Epithelial cell of prostate (primary cell): ENCODE measurements at regions not wholly inside any gene's neighbourhood (a gene's known extent, or its start where the extent isn't known, plus 50 kb on each side); places are given as distances from the start of the nearest gene placed in this dataset.

Source experiments
- DNase-seq: peaks from one replicate; pipeline ENCODE4 v3.0.0-alpha.2; 2011; ENCODE audit warnings: low read depth, low spot score
- H3K27ac ChIP-seq: fragments of 450-650 bp; 2 replicates; pipeline ENCODE4 v1.5.1; 2017; ENCODE audit warnings: mild to moderate bottlenecking

DNA sequence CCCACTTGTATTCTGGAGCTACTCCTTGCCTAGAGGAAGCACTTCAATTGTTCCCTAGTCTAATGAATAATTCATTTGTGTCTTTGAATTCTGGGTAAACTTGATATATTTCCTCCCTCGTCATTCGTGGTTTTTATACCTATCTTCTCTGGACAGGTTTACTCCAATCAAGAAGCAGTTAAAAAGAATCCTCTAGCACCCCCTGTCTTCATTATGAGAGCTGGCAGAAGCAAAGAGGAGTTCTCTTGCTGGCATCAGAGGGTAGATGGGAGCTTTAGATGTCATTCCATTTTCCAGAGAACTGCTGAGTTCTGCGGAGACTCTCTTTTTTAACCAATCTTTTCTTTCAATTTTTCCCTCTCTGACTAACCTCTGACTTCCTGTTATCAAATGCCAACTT is 627.7 kb downstream of the FGF9 start:
- H3K27ac ChIP-seq, result no peak overlapping the region
- no peak for DNase-seq

- no peak overlapping the region for H3K27ac ChIP-seq
- DNase-seq, result no peak
These were observed 641.0 kb downstream of the FGF9 start for GRCh38 chr13:22311734-22312404.

GRCh38 chr13:22312405-22312803 is 641.5 kb downstream of the FGF9 start:
- H3K27ac ChIP-seq, result no peak overlapping the region
- no peak for DNase-seq

DNA sequence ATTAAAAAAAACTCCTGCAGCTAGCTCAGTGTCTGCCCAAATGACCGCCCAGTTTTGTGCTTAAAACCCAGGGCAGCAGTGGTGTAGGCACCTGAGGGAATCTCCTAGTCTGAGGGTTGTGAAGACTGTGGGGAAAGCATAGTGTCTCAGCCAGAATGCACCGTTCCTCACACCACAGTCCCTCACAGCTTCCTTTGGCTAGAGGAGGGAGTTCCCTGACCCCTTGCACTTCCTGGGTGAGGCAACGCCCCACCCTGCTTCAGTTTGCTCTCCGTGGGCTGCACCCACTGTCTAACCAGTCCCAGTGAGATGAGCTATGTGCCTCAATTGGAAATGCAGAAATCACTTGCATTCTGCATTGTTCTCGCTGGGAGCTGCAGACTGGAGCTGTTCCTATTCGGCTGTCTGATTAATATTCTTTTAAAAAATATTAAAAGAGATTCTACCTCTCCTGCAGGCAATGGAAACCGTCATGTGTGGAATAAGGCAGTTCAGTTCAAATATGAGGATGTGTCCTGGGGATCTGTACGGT is 645.7 kb downstream of the FGF9 start:
- H3K27ac ChIP-seq, result no peak overlapping the region
- DNase-seq, result no peak

GRCh38 chr13:22320991-22321390 is 650.1 kb downstream of the FGF9 start:
- no peak for DNase-seq
- no peak overlapping the region for H3K27ac ChIP-seq

GRCh38 chr13:22325761-22326160 is 654.9 kb downstream of the FGF9 start:
- DNase-seq, result no peak
- no peak overlapping the region for H3K27ac ChIP-seq

DNA sequence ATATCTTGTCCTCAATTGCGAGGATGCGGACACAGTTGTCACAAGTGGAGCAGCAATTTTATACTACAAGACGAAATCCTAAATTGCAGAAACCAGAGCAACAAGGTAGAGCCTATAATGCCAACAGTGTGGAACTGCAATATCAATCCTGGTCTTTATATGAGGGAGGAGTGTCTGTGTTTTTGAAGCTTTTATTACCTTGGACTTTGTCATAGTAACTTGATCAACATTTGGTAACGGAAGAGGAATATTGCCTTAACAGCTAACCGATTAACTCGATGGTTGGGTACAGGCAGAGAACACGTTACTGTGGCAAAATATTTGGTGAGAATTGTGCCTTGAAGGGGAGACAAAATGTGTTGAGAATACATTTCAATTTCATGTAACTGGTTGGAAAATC is 661.5 kb downstream of the FGF9 start:
- DNase-seq, result no peak
- H3K27ac ChIP-seq, result no peak overlapping the region

GRCh38 chr13:22336460-22336859 is 665.6 kb downstream of the FGF9 start:
- no peak for DNase-seq

GRCh38 chr13:22357132-22357531 is 686.3 kb downstream of the FGF9 start:
- no peak for DNase-seq
- H3K27ac ChIP-seq, result no peak overlapping the region

More at GRCh38 chr13:22336460-22336859, 665.6 kb downstream of the FGF9 start:
- no peak overlapping the region for H3K27ac ChIP-seq

GRCh38 chr13:22369090-22369489 is 698.2 kb downstream of the FGF9 start:
- DNase-seq, result no peak
- H3K27ac ChIP-seq, result no peak overlapping the region

DNA sequence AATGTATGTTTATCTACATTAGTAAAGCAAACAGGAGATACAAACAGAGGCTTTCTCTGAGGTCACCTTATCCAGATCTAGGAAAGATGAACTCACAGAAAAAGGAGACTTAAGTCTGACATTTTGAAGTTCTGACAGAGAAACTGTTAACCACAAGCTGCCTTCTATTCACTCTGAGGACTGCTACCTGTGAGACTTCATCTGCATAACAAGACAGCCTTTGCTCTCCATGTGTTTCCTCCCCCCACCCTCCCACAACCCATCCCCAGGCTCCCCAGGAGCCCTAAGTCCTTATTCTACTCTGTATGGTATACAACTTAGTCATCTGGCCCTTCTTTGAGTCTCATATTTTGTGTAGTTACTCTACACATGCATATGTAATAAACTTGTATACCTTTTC is 699.0 kb downstream of the FGF9 start:
- no peak overlapping the region for H3K27ac ChIP-seq
- no peak for DNase-seq

- no peak overlapping the region for H3K27ac ChIP-seq
- no peak for DNase-seq
These were observed 701.4 kb downstream of the FGF9 start for GRCh38 chr13:22372261-22372660.

DNA sequence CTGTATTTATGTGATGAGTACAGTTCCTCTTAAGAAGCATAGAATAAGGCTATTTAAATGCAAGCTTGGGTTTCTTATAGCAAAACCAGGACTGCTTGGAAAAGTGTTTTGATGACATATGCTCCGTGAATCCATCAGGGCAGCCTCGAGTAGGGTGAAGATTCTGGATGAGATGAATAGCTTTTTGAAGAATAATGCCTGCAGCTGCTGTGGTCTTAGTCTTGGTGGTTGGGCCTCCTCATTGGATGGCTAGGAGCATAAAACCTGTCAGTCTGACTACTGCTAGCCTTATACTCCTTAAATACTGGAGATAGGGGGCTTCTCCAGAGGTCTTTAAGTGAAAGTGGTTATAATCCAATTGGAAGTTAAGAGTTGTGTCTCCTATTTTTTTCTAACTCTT is 704.3 kb downstream of the FGF9 start:
- DNase-seq, result no peak
- H3K27ac ChIP-seq, result no peak overlapping the region

- DNase-seq, result no peak
- no peak overlapping the region for H3K27ac ChIP-seq
These were observed 717.0 kb downstream of the FGF9 start for GRCh38 chr13:22387899-22388298.

DNA sequence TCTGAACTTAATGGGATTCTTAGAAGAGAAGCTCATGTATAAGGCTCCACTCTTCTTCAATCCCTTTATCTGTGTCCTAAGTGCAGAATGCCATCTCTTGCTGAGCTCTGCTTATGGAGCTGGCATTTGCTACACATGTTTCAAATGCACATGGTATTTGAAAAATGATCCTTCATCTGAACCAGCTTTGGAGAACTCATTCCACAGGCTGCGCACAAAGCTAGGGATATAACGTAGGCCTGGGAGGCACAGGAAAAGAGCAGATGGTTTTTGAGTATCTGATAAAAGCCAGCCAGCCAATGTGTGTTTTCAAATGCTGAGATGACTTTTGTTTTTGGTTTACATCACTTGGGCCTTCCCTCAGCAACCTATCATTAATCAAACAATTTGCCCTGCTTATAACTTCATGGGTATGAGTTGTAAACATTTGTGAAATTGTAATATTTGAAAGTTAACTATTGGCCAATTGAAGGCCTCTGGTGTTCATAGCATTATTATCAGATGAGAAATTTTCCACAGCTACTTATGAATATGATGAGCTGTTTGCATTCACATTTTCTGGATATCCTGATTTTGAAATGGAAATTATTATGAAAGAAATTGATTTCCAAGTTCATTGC is 729.0 kb downstream of the FGF9 start:
- H3K27ac ChIP-seq, result no peak overlapping the region
- no peak for DNase-seq

GRCh38 chr13:22402682-22403081 is 731.8 kb downstream of the FGF9 start:
- no peak overlapping the region for H3K27ac ChIP-seq
- no peak for DNase-seq

- DNase-seq, result no peak
- no peak overlapping the region for H3K27ac ChIP-seq
These were observed 732.3 kb downstream of the FGF9 start for GRCh38 chr13:22403144-22403543.

- H3K27ac ChIP-seq, result no peak overlapping the region
These were observed 735.0 kb downstream of the FGF9 start for GRCh38 chr13:22405891-22406290.

DNA sequence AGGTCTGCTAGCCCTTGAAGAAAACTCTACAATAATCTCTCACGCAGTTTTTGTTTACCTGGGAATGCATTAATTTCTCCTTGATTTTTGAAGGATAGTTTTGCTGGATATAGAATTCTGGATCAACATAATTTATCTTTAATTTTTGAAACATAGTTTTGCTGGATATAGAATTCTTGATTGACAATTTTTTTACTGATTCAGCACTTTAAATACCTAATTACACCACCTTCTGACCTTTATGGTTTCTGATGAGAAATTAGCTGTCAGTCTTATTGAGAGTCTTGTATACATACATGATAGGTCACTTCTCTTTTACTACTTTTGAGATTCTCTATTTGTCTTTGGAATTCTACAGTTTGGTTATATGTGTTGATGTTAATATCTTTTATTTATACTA is 741.6 kb downstream of the FGF9 start:
- DNase-seq, result no peak

More at GRCh38 chr13:22405891-22406290, 735.0 kb downstream of the FGF9 start:
- DNase-seq, result no peak

DNA sequence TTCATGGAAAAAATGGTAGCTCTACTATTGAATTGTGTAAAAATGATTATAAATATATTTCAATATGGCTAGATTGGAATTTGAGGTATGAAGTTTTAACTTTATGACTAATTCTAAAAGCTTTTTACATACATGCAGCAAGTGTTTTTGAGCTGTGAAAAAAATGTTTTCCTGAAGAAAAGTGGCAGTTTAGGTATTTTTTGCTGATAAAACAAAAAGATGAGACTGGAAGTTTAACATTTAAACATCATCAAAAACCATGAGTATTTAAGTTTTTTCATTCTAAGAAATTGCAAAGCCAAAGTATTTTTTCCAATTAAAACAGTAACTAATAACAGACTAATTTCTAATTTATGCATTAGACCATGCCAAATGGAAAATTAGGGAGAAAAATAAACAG is 751.1 kb downstream of the FGF9 start:
- no peak for DNase-seq
- H3K27ac ChIP-seq, result no peak overlapping the region

More for the DNA sequence above, 741.6 kb downstream of the FGF9 start:
- no peak overlapping the region for H3K27ac ChIP-seq

GRCh38 chr13:22422712-22423111 is 751.8 kb downstream of the FGF9 start:
- no peak overlapping the region for H3K27ac ChIP-seq

GRCh38 chr13:22423261-22423660 is 752.4 kb downstream of the FGF9 start:
- DNase-seq, result no peak
- H3K27ac ChIP-seq, result no peak overlapping the region

More at GRCh38 chr13:22422712-22423111, 751.8 kb downstream of the FGF9 start:
- no peak for DNase-seq
